Adrenal gland (tissue), 9 donors: ENCODE measurements at regions not wholly inside any gene's neighbourhood (a gene's known extent, or its start where the extent isn't known, plus 50 kb on each side); places are given as distances from the start of the nearest gene placed in this dataset.

Experiments
- DNase-seq, 7 donors: peaks; one replicate each; pipeline ENCODE4 v3.0.0-alpha.2; 2019 to 2020
- H3K27ac ChIP-seq, 5 donors: fragments of 200-600 bp; sonication (generic) in 4 of 5; 1 replicate in 3 of 5; 2 replicates in 2 of 5; pipeline versions ENCODE4 v1.5.1 to v1.8.0; 2016 to 2020; ENCODE audit warnings: mild to moderate bottlenecking in 1 of 5
- H3K27me3 ChIP-seq: fragments of 200-600 bp; 2 replicates; pipeline ENCODE4 v1.8.0; 2021
- H3K36me3 ChIP-seq, 2 donors: fragments of 200-600 bp; replicated peaks in 1 of 2; 1 replicate in 1 of 2; 2 replicates in 1 of 2; pipeline versions ENCODE4 v1.5.1 to v1.8.0; 2018 to 2022
- H3K4me1 ChIP-seq, 2 donors: fragments of 200-600 bp; replicated peaks in 1 of 2; 1 replicate in 1 of 2; 2 replicates in 1 of 2; pipeline versions ENCODE4 v1.5.1 to v1.8.0; 2018 to 2021
- H3K4me3 ChIP-seq, 4 donors: fragments of 200-600 bp; sonication (generic) in 3 of 4; one replicate each; pipeline ENCODE4 v1.5.1; 2016 to 2018
- H3K9me3 ChIP-seq, 3 donors: fragments of 200-600 bp; sonication (generic) in 1 of 3; replicated peaks in 1 of 3; 1 replicate in 2 of 3; 2 replicates in 1 of 3; pipeline versions ENCODE4 v1.5.1 to v1.8.0; 2016 to 2021
- CTCF ChIP-seq, 6 experiments: fragments of 450-650 bp in 4 of 6; fragments of 200-600 bp in 2 of 6; sonication (generic) in 1 of 6; IDR thresholded peaks; 1 replicate in 5 of 6; 2 replicates in 1 of 6; pipeline versions ENCODE4 v1.5.1 to v1.8.0; 2016 to 2021; ENCODE audit warnings: antibody characterized with exemption in 6 of 6, mild to moderate bottlenecking in 2 of 6, moderate library complexity in 1 of 6
- POLR2A ChIP-seq, 2 donors: fragments of 450-650 bp; IDR thresholded peaks; one replicate each; pipeline ENCODE4 v1.6.1; 2017; ENCODE audit warnings: antibody characterized with exemption in 2 of 2, mild to moderate bottlenecking in 2 of 2, moderate library complexity in 1 of 2
- WGBS, 4 donors: extraction: QIAGEN DNeasy Blood & Tissue Kit in 2 of 4; methylation state at CpG; one replicate each; pipeline versions ENCODE4 v1.1.5 to v1.1.7; 2013 to 2017; 5-methylcytosine and 5-hydroxymethylcytosine counted together
- intact Hi-C, 2 donors: fragments of 100-400 bp; cut with DNase I; formaldehyde crosslinking; loops; one replicate each; pipeline versions ENCODE4 v1.14.1 to v1.15.0; 2022 to 2023
- donor health status: healthy with polysubstance abuse.
- donor health status: Bipolar disorder and iron deficiency.
- donor health status: DM: yes; HTN: yes; CAD: no.
- donor health status: DM: no; HTN: no; CAD: no.
- donor health status: DM: no; HTN: no; CAD: no.

- no peak for DNase-seq
- H3K27me3 ChIP-seq, result no peaks in the 10 kb centered on the region
- no peaks in the 10 kb centered on the region for H3K9me3 ChIP-seq
- 58 to 81% (median 69%) methylated on average over 1 of the region's 1 CpG for WGBS, 4 donors
- no peaks in the 10 kb centered on the region for H3K4me1 ChIP-seq
- TF ChIP-seq CTCF (IDR thresholded peaks at IDR 0.05) (no peak), POLR2A (IDR thresholded peaks at IDR 0.05) (no peak)
- H3K4me3 ChIP-seq, result no peak overlapping the region
- intact Hi-C loops, result no loop called here
- no peak overlapping the region for H3K27ac ChIP-seq
- H3K36me3 ChIP-seq, result no peaks in the 10 kb centered on the region
Observed at GRCh38 chr14:42510071-42510470, 903.4 kb downstream of the LRFN5 start.

- no peaks in the 10 kb centered on the region for H3K27me3 ChIP-seq
- no peaks in the 10 kb centered on the region for H3K36me3 ChIP-seq
- no peak overlapping the region for H3K4me3 ChIP-seq
- DNase-seq, result no peak
- H3K4me1 ChIP-seq, result no peaks in the 10 kb centered on the region
- WGBS, 4 donors, result 62 to 70% (median 63%) methylated on average over 3 of the region's 3 CpGs
- H3K9me3 ChIP-seq, result no peaks in the 10 kb centered on the region
- intact Hi-C loops, result no loop called here
- TF ChIP-seq CTCF (IDR thresholded peaks at IDR 0.05) (no peak), POLR2A (IDR thresholded peaks at IDR 0.05) (no peak)
- no peak overlapping the region for H3K27ac ChIP-seq
Observed at GRCh38 chr14:42508209-42508946, 901.7 kb downstream of the LRFN5 start.

- no peaks in the 10 kb centered on the region for H3K27me3 ChIP-seq
- H3K27ac ChIP-seq, result no peak overlapping the region
- intact Hi-C loops, result no loop called here
- 62 to 69% (median 64%) methylated on average over 1 of the region's 1 CpG for WGBS, 4 donors
- H3K4me3 ChIP-seq, result no peak overlapping the region
- no peaks in the 10 kb centered on the region for H3K9me3 ChIP-seq
- H3K36me3 ChIP-seq, result no peaks in the 10 kb centered on the region
- H3K4me1 ChIP-seq, result no peaks in the 10 kb centered on the region
- no peak for DNase-seq
- TF ChIP-seq POLR2A (IDR thresholded peaks at IDR 0.05) (no peak), CTCF (IDR thresholded peaks at IDR 0.05) (no peak)
Observed at GRCh38 chr14:42504433-42504832, 897.8 kb downstream of the LRFN5 start.

- Histone ChIP-seq H3K27ac (no peak overlapping the region), H3K9me3 (no peaks in the 10 kb centered on the region), H3K27me3 (no peaks in the 10 kb centered on the region), H3K36me3 (no peaks in the 10 kb centered on the region), H3K4me3 (no peak overlapping the region), H3K4me1 (no peaks in the 10 kb centered on the region)
- TF ChIP-seq CTCF (IDR thresholded peaks at IDR 0.05) (no peak), POLR2A (IDR thresholded peaks at IDR 0.05) (no peak)
- no peak for DNase-seq
- intact Hi-C loops, result no loop called here
Observed at GRCh38 chr14:42499137-42499536, 892.5 kb downstream of the LRFN5 start.
